ENCODE measurements at regions not wholly inside any gene's neighbourhood (a gene's known extent, or its start where the extent isn't known, plus 50 kb on each side); places are given as distances from the start of the nearest gene placed in this dataset.

DNA sequence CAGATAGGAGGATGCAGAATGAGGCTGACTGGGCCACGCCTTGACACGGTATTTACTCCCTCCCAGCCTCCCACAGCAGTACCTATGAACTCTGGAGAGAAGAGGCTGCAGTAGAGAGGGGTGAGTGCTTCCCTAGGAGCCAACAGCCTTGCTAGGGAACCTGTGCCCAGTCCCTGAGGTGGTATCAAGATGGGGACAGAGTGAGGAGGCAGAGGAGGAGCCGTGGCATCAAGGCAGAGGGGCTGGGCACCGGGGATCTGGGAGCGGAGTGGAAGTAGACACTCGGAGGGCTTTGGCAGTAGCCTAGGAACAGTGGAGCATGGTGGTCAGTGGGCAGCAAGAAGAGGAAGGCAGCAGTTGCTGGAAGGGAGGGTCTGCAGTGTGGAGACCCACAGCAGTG is 68.7 kb upstream of the CHST15 start:
- Histone ChIP-seq H3K4me1 (no peaks in the 10 kb centered on the region), H2AFZ (replicated peaks) (no peak overlapping the region), H4K20me1 (ENCODE audit: low read depth) (no peaks in the 10 kb centered on the region), H3K4me2 (no peak overlapping the region), H3F3A (ENCODE audit: low read depth) (no peaks in the 10 kb centered on the region), H3K9me3 (ENCODE audit: low read depth) (no peaks in the 10 kb centered on the region), H3K4me3 (no peak overlapping the region), H3K9ac (no peak overlapping the region), H3K27me3 (peaks cover 13% of the 10 kb centered on the region), H3K79me2 (ENCODE audit: low read depth) (no peaks in the 10 kb centered on the region), H3K27ac (no peak overlapping the region), H3K36me3 (no peaks in the 10 kb centered on the region)
- Mint-ChIP-seq H3K4me1 (peaks cover 6% of the 10 kb centered on the region), H3K27me3 (ENCODE audit: insufficient read depth, low read depth) (peaks cover 8% of the 10 kb centered on the region), H3K36me3 (no peaks in the 10 kb centered on the region), H3K27ac (no peak overlapping the region), H3K4me3 (no peak overlapping the region), H3K9me3 (peaks cover 5% of the 10 kb centered on the region)
- TF ChIP-seq, protein P1, sequence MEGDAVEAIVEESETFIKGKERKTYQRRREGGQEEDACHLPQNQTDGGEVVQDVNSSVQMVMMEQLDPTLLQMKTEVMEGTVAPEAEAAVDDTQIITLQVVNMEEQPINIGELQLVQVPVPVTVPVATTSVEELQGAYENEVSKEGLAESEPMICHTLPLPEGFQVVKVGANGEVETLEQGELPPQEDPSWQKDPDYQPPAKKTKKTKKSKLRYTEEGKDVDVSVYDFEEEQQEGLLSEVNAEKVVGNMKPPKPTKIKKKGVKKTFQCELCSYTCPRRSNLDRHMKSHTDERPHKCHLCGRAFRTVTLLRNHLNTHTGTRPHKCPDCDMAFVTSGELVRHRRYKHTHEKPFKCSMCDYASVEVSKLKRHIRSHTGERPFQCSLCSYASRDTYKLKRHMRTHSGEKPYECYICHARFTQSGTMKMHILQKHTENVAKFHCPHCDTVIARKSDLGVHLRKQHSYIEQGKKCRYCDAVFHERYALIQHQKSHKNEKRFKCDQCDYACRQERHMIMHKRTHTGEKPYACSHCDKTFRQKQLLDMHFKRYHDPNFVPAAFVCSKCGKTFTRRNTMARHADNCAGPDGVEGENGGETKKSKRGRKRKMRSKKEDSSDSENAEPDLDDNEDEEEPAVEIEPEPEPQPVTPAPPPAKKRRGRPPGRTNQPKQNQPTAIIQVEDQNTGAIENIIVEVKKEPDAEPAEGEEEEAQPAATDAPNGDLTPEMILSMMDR (IDR thresholded peaks at IDR 0.05), result no peak
- TF ChIP-seq EZH2phosphoT487 (IDR thresholded peaks at IDR 0.05) (no peak), EZH2 (IDR thresholded peaks at IDR 0.05) (no peak)
- no peak for DNase-seq (ENCODE audit: low spot score)

DNA sequence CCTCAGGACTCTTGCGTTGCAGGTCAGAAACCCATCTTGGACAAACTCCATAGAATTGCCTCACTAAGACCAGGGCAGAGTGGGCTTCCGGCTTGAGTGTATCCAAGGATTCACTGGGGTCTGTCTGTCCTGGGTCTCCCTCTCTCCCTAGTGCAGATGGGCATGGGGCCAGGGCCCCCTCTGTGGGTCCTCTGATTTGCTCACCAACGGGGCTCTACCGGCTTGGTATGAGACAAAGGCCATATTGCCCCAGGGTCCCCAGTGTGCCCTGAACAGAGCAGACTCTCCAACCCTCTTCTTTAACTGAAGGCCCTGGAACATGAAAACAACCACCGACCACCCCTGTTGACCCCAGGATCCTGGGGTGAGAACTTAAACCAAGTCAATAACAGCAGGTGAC is 68.2 kb upstream of the CHST15 start:
- H3K27me3 Mint-ChIP-seq (ENCODE audit: insufficient read depth, low read depth), result peaks cover 6% of the 10 kb centered on the region
- Histone ChIP-seq H2AFZ (replicated peaks) (no peak overlapping the region), H3K27ac (no peak overlapping the region), H3K36me3 (no peaks in the 10 kb centered on the region), H3F3A (ENCODE audit: low read depth) (no peaks in the 10 kb centered on the region), H3K4me2 (no peak overlapping the region), H3K27me3 (peaks cover 13% of the 10 kb centered on the region), H3K4me3 (no peak overlapping the region), H3K9me3 (ENCODE audit: low read depth) (no peaks in the 10 kb centered on the region), H4K20me1 (ENCODE audit: low read depth) (no peaks in the 10 kb centered on the region), H3K9ac (no peak overlapping the region), H3K79me2 (ENCODE audit: low read depth) (no peaks in the 10 kb centered on the region), H3K4me1 (no peaks in the 10 kb centered on the region)
- H3K4me3 Mint-ChIP-seq, result no peak overlapping the region
- H3K36me3 Mint-ChIP-seq, result no peaks in the 10 kb centered on the region
- peaks cover 5% of the 10 kb centered on the region for H3K9me3 Mint-ChIP-seq
- TF ChIP-seq EZH2 (IDR thresholded peaks at IDR 0.05) (no peak), EZH2phosphoT487 (IDR thresholded peaks at IDR 0.05) (no peak)
- TF ChIP-seq, protein P1 (IDR thresholded peaks at IDR 0.05), result no peak
- DNase-seq (ENCODE audit: low spot score), result no peak
- no peak overlapping the region for H3K27ac Mint-ChIP-seq
- H3K4me1 Mint-ChIP-seq, result peaks cover 6% of the 10 kb centered on the region

DNA sequence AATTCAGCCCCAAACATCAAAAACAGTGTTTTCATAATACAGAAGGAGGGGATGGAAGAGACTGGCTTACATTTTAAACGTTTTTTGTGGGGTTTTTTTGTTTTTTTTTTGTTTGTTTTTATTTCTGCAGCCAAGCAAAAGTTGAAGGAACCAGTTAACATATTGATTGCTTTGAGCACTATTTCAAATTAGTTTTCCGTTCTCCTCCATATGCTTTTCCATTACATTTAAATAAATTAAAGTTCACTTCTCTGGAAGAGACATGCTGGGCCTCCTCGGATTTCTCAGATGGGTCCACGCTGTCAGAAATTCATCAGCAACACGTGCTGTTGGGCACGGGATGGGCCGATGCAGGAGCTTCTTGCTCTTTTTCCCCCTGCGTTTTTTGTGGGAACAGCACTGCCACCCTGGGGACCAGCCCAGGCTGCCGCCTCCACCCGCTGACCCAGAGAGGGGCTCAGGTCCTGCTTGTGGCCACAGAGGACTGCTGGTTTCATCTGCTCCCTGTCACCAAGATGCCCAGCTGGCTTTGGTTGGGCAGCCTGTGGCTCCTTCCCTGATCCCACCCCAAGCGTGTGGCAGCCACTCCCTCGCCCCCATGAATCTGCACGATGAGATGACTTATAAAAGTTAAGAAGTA is 67.7 kb upstream of the CHST15 start:
- TF ChIP-seq EZH2phosphoT487 (IDR thresholded peaks at IDR 0.05) (no peak), EZH2 (IDR thresholded peaks at IDR 0.05) (no peak)
- TF ChIP-seq, protein P1 (IDR thresholded peaks at IDR 0.05), result no peak
- Mint-ChIP-seq H3K27me3 (ENCODE audit: insufficient read depth, low read depth) (peaks cover 5% of the 10 kb centered on the region), H3K36me3 (no peaks in the 10 kb centered on the region), H3K9me3 (peaks cover 5% of the 10 kb centered on the region), H3K4me3 (no peak overlapping the region), H3K4me1 (peaks cover 8% of the 10 kb centered on the region), H3K27ac (no peak overlapping the region)
- H3K4me2 ChIP-seq, result no peak overlapping the region
- no peaks in the 10 kb centered on the region for H4K20me1 ChIP-seq (ENCODE audit: low read depth)
- no peak for DNase-seq (ENCODE audit: low spot score)
- peaks cover 13% of the 10 kb centered on the region for H3K27me3 ChIP-seq
- no peaks in the 10 kb centered on the region for H3F3A ChIP-seq (ENCODE audit: low read depth)
- H3K79me2 ChIP-seq (ENCODE audit: low read depth), result no peaks in the 10 kb centered on the region
- no peak overlapping the region for H3K4me3 ChIP-seq
- no peaks in the 10 kb centered on the region for H3K9me3 ChIP-seq (ENCODE audit: low read depth)
- peaks cover under 1% of the 10 kb centered on the region for H3K4me1 ChIP-seq
- no peak overlapping the region for H3K9ac ChIP-seq
- no peaks in the 10 kb centered on the region for H3K36me3 ChIP-seq
- H2AFZ ChIP-seq (replicated peaks), result no peak overlapping the region
- no peak overlapping the region for H3K27ac ChIP-seq
